Prostate gland (tissue), 2 donors: ENCODE measurements at regions not wholly inside any gene's neighbourhood (a gene's known extent, or its start where the extent isn't known, plus 50 kb on each side); places are given as distances from the start of the nearest gene placed in this dataset.

Source experiments
- CTCF ChIP-seq, 4 experiments: fragments of 200-600 bp in 2 of 4; fragments of 450-650 bp in 2 of 4; sonication (generic) in 2 of 4; IDR thresholded peaks; 1 replicate in 3 of 4; 2 replicates in 1 of 4; pipeline ENCODE4 v1.5.1; 2016 to 2019; ENCODE audit warnings: antibody characterized with exemption in 4 of 4, mild to moderate bottlenecking in 2 of 4, moderate library complexity in 2 of 4
- POLR2AphosphoS5 ChIP-seq: sonication (generic); formaldehyde crosslinking; IDR thresholded peaks from one replicate; pipeline ENCODE4 v1.6.1; 2017; ENCODE audit warnings: antibody characterized with exemption

DNA sequence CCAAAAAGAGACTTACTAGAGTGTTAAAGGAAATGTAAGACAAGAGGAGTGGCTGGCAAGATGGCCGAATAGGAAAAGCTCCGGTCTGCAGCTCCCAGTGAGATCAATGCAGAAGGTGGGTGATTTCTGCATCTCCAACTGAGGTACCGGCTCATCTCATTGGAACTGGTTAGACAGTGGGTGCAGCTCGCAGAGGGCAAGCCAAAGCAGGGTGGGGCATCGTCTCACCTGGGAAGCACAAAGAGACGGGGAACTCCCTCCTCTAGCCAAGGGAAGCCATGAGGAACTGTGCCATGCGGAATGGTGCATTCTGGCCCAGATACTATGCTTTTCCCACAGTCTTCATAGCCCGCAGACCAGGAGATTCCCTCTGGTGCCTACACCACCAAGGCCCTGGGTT lies 308.7 kb downstream of the AGTPBP1 start:
- TF ChIP-seq CTCF (IDR thresholded peaks at IDR 0.05) (no peak), POLR2AphosphoS5 (no peak)
